Testis (tissue), 2 donors: ENCODE measurements at regions not wholly inside any gene's neighbourhood (a gene's known extent, or its start where the extent isn't known, plus 50 kb on each side); places are given as distances from the start of the nearest gene placed in this dataset.

Source experiments
- POLR2A ChIP-seq: fragments of 450-650 bp; IDR thresholded peaks from one replicate; pipeline ENCODE4 v1.6.1; 2017; ENCODE audit warnings: antibody characterized with exemption, mild to moderate bottlenecking, moderate library complexity
- TF ChIP-seq, protein P1 (sequence below), 3 experiments: fragments of 450-650 bp in 2 of 3; fragments of 200-600 bp in 1 of 3; sonication (generic) in 1 of 3; IDR thresholded peaks; one replicate each; pipeline ENCODE4 v1.5.1; 2016 to 2019; ENCODE audit warnings: antibody characterized with exemption in 3 of 3, mild to moderate bottlenecking in 2 of 3, moderate library complexity in 1 of 3

DNA sequence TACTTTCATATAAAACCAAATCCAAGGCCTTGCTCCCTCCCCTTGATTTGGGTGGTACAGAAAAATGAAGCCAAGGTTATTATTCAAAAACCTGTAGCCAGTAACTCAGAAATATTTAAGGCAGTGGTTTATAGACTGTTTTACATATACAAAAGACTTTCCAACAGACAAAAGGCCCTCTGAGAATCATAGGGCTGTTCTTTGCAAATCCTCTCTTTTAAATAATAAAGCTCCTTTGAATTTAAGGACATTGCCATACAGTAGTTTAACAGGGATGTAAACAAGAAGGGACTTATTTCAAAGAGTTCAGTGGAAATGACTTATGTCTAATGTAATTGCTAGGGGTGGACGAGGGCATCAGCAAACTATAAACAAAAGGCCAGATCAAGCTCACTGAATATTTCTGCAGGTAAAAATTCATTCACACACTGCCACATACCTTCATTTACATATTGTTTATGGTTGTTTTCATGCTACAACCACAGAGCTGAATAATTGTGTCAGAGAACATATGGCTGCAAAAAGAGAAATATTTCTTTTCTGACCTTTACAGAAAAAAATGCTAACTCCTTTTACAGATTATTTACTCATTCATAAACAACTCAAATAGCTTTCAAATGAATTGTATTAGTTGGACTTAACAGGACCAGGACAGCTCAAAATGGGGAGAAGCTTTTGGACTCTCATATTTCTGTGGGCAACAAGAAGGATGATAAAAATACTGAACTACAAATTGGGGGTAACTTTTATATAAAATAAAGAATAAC, 665.6 kb downstream of the SLITRK1 start:
- TF ChIP-seq POLR2A: no peak
- TF ChIP-seq, protein P1, sequence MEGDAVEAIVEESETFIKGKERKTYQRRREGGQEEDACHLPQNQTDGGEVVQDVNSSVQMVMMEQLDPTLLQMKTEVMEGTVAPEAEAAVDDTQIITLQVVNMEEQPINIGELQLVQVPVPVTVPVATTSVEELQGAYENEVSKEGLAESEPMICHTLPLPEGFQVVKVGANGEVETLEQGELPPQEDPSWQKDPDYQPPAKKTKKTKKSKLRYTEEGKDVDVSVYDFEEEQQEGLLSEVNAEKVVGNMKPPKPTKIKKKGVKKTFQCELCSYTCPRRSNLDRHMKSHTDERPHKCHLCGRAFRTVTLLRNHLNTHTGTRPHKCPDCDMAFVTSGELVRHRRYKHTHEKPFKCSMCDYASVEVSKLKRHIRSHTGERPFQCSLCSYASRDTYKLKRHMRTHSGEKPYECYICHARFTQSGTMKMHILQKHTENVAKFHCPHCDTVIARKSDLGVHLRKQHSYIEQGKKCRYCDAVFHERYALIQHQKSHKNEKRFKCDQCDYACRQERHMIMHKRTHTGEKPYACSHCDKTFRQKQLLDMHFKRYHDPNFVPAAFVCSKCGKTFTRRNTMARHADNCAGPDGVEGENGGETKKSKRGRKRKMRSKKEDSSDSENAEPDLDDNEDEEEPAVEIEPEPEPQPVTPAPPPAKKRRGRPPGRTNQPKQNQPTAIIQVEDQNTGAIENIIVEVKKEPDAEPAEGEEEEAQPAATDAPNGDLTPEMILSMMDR (IDR thresholded peaks at IDR 0.05): no peak
